ENCODE measurements at regions not wholly inside any gene's neighbourhood (a gene's known extent, or its start where the extent isn't known, plus 50 kb on each side); places are given as distances from the start of the nearest gene placed in this dataset.

DNA sequence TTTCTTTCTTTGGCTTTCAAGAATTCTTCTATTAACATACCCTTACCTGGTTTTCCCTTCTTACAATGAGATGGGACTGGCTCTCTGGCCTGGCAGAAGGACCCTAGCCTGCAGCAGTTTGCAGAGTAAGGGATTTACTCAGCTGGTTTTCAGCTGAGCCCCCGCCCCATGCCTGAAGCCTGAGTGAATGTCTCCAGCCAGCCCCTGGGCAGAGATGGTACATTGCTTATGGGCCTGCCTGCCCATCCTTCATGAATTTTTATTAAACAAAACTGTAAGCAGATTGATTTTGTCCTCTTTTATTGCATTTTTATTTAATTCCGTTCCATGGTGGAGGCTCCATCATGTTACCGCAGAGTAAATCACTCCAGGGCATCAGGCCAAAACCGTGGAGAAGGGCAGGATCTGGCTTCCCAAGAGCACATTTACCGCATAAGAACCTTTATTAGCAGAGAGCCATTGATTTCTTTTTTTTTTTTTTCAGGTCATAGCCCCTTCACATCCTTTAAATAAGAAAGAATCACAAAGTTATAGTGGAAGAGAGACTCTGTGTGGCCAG, 316.2 kb downstream of the DHX35 start:
- DNase-seq, result no peak

DNA sequence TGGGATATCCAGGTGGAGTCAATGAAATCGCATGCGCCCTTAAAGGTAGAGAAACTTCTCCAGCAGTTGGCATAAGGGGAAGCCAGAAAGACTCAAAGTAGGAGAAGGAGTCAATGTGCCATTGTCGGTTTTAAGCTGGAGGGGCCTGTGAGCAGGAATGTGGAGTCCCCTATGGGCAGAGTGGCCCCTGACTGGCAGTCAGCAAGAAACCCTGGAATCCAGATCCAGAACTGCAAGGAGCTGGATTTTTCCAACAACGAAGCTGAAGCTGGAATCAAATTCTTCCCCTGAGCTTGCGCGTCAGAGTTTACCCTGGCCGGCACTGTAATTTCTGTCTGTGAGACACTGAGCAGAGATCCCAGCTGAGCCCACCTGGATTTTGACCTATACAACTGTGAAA, 315.0 kb downstream of the DHX35 start:
- DNase-seq, result no peak

DNA sequence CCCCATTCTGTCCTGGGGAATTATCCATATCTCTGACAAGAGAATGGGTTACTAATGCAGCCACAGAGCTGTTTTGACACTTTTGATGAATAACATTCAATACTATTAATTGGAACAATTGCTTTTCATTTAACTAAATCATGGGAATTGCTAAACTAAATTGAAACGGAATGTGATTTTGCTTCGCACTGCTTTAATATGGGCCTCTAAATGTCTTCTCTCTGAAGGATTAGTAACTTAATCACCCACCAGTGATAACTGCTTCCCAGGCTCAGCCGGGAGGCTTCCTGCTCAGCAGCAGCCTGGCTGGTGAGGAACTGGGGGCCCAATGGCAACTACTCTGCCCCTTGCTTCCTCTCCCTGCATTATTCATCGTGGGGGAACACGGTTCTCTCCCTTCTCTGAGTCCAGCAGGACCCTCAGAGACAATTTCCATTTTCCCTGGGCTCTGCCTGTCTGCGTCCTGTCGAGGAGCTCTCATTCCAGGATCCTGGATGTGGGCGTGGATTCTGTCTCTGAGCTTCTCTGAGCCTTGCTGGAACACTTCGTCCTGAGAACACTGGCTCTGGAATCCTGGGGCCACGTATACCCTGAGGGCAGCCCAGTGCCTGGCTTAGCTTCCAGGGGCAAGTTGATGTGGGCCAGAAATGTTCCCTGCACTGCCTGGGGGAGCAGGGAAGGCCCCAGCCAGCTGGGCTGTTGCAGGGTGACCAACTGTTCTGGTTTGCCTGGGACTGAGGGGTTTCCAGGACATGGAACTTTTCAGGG, 308.9 kb downstream of the DHX35 start:
- no peak for DNase-seq

DNA sequence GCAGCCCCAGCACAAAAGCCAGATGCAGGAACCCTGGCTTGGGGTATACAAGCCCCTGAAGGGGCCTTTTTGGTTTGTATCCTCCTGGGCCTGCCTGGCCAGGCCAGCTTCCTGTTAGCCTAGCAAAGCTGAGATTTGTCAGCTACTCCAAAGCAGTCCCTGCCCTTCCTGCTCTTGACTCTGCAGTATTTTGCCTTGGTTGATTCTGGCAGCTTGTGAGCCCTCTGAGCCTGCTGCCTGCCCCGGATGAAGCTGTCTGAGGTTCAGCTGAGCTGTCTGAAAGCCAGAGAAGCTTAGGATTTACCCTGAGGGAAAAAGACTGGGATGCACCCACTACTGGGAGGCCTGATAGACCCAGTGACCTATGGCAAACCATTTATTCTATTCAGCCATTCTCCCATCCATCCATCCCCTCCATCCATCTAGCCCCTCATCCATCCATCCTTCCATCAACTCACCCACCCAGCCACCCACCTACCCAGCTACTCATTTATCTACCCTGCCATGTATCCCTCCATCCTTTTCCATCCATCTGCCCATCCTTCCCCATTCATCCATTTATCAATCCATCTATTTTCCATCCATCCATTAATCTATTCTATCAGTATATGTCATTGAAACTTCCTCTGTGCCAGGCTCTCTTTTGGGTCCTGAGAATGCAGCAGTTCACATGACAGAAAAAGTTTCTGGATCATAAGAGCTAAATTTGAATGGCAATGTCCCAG, 307.5 kb downstream of the DHX35 start:
- no peak for DNase-seq

DNA sequence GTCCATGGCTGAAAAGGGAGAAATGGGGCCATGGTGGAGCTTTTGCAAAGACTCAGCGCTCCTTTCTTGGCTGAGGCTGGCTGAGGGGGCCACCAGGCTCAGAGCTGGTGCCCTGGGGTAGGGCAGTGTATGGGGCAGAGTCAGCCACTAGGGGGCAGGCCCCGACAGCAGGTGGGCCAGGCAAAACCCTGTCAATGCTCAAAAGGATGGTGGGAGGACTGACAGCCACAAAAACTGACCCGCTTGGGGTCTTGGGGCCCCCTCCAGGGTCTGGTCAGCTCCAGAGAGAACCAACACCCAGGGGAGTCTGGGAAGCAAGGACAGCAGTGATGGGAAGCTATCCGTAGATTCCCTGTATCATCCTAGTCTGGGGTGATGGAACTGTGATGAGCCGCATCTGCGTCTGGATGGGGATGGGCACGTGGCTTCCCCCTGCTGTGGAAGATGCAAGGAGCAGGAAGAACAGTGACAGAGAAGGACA, 306.9 kb downstream of the DHX35 start:
- peak in 1 of 2 donors; percentile 41 for DNase-seq

DNA sequence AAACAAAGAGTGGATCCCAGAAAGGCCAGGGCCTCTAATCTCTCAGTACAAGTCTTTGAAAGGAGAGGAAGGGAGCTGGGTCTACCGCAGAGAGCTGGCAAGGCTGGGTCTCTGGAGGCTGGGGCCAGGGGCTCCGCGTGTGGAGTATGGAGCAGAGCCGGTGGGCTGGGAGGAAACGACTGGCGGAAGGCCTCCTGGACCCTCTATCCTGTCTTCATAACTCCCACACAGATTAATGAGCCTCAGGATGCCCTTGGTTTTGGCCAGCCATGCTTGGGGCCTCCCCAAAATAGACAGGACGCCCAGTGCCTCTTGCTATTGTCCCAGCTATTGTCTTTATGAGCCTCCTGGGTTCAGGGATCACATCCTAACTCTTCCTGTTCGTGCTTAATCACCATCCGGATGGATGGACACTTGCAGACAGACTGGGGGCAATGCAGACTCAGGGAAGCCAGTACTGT, 306.4 kb downstream of the DHX35 start:
- DNase-seq, result no peak

DNA sequence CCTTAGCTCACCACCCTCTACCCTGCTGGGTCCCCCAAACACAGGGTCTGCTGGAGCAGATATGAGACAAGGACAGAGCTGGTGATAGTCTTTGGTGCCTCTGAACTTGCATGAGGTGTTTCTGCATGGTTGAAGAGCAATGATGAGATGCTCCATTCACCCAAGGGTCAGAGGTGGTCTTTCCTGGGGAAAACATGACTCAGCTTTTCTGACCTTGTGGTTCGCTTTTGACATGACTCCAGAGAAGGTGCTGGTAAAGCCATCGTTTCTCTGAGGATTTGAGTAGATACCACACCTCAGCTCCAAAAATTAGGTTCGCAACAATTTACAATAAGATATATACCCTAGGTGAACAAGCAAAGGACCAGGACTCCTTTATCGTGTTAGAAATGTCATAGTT, 304.8 kb downstream of the DHX35 start:
- no peak for DNase-seq

DNA sequence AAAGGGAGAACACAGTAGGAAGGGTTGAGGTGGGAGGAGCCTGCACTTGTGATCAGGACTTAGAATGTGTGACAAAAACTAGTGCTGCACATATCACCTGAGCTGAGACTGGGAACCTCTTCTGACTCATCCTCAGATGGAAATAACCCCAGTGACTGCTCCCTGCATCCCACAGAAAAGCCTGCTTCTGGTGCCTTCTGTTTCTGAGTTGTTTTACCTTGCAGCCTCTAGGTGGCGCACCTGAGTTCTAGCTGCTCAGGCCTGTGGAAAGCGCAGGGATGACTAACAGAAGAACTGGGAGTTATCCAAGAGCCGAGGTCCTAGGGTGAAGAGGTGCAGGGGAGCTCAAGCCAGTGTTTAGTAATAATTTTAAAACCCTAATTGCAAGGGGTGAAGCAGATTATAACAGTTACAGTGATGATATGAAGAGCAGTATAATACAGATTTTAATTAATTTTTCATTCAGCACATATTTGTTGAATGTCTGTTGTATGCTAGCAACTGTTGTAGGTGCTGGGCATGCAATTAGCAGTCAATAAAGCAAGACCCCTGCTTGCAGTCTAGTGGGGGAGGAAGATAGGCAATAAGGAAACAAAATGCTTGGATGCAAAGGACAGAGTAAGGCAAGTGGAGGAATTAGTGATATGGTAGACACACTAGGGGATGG, 302.5 kb downstream of the DHX35 start:
- DNase-seq, result peak; percentile 51 to 61

DNA sequence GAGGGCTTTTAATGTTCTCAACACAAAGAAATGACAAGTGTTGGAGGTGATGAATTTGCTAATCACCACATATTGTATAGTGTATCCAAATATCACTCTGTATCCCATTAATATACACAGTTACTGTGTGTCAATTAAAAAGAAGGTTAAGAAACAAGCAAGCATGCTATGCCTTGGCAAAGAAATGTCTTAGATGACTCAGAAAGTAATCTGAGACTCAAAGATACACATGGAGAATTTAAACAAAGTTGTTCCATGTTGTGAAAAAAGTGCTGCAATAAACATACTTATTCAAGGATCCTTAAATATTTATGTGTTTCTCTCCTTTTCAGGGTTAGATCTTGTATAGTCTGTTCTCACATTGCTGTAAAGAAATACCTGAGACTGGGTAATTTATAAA, 300.9 kb downstream of the DHX35 start:
- no peak for DNase-seq

DNA sequence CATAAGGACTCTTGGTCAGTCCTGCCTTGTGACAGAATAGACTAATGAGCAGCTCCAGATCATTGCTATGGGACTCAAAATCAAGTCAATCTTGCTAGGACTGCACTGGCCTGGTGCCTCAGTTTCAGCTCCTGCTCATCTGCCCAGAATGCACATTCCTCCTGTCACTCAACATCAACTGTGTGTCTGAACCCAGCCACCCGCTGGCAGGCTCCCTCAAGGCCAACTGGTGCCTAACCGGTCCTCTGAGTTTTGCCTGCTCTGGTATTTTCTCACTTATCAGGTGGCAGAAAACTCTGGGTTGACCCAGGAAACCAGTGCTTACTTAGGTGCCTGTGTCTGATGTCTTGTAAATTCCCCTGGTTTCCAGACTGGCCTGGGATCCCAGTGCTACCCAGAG, 297.7 kb downstream of the DHX35 start:
- DNase-seq, result no peak

DNA sequence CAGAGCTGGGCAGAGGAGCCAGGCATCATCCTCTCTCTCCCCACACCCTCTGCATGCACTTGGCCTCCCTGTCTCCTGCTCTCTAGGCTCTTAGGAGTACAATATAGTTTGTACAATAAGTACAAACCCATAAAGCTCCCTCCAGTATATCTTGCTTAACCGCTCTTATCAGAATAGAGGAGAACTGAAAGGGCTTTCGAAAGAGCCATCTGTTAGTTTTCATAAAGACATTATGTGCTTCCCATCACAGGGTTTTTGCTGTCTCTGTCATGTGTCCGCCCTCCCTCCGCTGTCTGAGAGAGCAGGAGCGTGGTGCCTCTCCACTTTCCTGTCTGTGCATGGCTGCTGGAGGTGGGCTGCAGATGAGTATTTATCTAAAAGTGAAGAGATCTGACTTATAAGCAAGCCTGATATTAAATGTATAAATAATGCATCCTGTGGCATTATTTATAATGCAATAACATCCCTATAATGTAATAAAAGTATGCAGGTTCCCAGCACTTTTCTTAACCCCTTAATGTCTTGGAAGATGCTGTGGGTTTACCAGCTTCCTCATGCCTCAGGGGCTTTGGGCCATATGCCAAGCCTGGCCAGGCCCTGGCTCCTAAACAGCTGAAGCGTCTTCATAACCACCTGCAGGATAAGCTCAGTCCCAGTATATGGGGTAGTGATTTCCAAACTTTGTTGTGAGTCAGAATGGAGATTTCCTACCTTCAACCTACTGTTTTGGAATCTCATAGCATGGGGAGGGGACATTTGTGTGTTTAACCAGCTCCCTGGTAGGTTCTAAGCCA, 297.1 kb downstream of the DHX35 start:
- DNase-seq, result no peak

DNA sequence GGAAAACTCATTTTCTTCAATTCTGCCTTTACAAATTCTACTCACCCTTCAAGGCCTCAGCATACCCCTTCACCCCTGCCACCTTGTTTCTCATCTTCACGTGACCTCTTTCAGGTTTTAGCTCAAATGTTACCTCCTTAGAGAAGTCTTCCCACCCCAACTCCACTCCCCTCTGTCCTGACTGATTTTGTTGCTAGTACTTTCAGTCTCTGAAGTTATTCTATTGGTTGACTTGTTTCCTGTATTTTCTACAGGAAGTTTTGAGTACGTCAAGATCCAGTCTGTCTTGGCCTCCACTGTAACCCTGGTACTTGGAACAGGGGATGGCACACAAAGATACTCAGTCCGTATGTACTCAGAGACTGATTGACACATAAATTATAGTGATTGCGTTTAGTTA, 296.1 kb downstream of the DHX35 start:
- no peak for DNase-seq

DNA sequence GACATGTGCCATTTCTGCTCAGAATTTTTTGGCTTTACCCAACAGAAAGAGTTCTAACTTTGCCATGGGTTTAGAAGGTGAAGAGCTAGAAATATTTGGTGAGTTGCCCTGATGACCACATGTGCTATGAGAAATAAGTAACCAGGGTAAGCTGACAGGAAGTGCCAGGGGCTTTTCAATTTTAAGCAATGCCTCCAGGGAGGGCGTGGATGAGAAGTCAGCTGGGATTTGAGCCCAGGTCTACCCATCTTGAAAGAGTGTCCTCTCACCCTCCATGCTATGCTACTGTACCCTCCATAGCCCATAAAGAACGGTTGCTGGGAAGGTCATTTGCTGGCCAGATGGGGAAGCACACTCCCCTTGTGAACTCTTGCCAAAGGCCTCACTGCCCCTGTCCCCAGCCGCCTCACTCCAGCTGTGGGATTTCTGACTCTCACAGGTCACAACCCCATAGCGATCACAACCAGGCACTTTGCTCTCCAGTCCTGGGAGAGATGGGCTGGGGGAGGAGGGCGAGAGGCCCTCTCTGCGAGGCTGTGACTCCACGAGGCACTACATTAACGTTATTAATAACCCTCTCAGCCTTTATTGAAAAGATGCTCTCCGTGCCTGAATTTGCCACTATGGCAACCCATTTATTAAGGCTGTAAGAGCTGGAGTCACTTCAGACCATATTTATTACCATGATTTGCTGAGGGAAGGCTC, 291.1 kb downstream of the DHX35 start:
- DNase-seq, result peak in 1 of 2 donors; percentile 6

DNA sequence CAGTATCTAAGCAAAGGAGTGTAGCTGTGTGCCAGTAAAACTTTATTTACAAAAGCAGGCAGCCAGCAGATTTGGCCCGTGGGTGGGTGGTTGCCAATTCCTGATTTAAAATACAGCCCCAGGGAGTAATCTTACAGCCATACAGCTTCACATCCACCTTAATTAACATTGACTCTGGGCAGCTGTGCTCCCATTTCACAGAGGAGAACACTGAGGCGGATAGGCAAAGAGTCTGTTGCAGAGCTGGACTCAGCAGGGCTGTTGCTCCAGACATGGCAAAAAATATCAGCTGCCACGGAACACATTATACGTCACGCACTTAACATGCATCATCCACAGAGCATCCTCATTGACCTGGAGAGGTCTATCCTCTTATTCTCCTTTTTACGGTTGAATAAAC, 289.9 kb downstream of the DHX35 start:
- no peak for DNase-seq

DNA sequence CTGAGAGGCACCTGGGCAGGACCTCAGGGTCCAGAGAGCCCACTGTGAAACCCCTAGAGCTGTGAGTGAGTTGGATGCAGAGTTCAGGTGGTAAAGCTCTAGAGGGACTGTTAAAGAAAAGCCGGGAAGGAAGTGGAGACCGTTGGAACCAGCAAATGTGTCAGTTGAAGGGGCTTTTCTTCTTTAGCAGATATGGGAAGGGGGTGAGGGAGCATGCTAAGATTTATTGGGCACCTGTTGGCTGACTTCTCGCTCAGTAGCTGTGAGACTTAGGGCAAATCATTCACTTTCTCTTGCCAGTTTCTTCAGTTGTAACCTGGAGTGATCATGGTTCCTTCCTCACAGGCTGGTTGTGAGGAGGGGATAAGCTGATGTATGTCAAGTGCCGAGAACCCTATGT, 287.7 kb downstream of the DHX35 start:
- no peak for DNase-seq

DNA sequence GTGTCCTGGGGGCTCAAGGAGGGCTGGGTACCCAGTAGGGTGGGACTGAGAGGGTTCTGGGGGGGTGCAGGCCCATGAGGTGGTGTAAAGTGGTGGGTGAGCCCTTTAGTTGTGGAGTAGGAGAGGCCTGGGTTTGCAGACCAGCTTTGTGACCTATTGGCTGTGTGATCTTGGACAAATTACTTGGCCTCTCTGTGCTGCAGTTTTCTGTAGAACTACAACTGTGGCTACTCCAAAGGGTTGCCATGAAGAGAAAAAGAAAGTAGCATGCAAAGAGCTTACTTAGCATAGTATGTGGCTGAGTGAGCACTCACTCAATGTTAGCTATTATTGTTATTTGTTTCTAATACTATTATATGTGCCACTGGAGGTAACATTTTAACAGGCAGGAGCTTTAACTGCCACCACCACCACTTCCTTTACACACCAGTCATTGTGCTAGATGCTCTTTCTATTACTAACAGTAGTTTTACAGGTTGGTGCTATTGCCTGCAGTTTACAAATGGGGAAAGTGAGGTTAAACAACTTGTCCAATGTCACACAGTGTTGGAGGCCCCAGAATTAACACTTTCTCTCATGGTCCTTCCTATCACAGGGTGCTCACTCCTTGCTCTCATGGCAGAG, 286.8 kb downstream of the DHX35 start:
- DNase-seq, result no peak

DNA sequence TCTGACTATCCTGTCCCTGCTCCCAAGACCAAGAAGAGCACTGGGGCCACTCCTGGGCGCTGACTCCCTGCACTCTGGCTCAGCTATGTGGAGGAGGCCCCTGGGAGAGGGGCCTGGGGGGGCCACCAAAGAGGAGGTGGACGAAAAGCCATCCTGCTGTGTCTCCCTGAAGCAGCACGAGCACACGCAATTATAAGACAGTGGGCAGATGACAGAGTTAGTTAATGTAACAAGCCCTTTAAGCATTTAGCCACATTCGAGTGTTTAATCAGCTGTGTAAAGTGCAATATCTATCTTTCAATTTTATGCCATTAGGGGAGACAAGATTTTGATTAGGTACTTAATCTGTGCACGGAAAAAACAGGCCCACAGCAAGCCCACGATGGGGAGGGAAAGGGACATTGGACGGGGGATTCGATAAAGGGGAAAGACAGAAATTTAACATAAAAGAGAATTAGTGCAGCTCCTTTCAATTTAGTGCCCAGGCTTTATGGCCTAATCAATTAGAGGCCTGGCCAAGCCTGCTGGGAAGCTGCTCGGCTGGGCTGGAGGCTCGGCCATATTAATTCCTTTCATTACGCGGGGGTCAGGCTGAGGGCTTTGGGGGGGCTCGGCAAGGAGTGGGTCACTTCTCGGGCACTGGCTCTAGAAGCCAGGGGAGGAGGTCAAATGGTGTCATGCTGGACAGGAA, 286.2 kb downstream of the DHX35 start:
- no peak for DNase-seq

DNA sequence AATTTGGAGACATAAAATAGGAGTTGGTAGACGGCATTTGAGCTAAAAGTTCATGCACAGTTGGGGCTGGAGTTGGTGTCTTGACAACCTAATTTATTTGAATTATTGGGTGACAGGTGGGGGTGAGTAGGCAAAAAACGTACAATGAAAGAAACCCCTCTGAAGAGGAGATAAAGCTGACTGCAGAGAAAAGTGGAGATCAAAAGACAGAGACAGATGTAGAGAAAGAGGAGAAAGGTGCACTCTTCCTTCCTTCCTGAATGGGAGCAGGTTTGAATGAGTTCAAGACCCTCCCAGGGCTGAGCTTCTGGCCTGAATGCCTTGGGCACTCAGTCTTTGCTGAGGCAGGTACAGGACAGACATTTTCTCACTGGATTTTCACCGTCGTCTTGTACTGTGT, 284.3 kb downstream of the DHX35 start:
- no peak for DNase-seq

DNA sequence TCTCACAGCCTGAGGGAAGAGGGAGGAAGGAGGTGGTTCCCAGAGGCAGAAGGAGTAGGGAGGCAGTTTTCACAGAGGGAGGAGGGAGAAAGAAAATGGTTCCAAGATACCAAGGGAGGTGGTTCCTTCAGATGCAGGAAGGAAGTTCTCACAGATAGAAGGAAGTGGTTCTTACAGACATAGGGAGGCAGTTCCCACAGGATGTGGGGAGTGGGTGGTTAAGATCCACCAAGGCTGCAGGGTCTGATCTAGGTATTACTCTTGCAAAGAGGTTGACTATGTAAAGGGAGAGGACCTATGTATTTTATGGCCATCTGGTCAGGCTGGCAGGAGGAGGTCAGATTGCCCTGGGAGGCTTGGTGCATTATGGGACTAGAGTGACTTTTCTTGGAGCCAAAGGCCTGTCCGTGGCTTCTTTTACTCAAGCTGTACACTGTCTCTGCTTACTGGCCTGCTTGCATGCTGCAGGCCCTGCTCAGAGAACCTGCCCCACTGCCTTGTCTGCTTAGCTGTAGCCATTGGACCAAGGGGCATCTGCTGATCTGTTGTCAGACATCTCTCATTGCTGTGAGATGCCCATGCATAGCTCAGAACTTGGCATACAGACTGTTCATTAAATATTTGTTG, 283.7 kb downstream of the DHX35 start:
- no peak for DNase-seq

DNA sequence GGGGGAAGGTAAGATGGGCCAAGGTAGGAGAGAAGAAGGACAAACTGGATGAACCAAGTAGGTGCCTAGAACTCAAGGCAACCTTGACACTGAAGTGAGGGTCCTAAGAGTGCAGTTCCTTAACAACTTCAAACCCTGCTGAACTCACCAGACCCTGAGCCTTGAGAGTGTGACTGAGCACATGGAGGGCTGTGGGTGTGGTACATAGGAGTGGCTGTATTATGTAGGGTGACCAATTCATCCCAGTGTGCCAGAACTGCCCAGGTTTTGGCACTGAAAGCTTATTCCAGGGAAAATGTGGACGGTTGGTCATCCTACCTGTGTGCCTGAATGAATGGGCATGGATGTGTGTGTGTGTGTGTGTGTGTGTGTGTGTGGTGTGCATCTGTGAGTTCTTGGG, 281.8 kb downstream of the DHX35 start:
- no peak for DNase-seq
